Gastrocnemius medialis (tissue), 4 donors: ENCODE measurements at regions not wholly inside any gene's neighbourhood (a gene's known extent, or its start where the extent isn't known, plus 50 kb on each side); places are given as distances from the start of the nearest gene placed in this dataset.

Source experiments
- ATAC-seq, 2 donors: fragments of 150-250 bp; one replicate each; pipeline ENCODE4 v1.9.1; 2016
- DNase-seq, 2 donors: peaks; one replicate each; pipeline ENCODE4 v3.0.0-alpha.2; 2019
- H3K27ac ChIP-seq, 4 donors: fragments of 200-600 bp; sonication (generic); 1 replicate in 1 of 4; 2 replicates in 3 of 4; pipeline ENCODE4 v1.5.1; 2016 to 2018; ENCODE audit warnings: mild to moderate bottlenecking in 2 of 4, moderate library complexity in 1 of 4
- H3K27me3 ChIP-seq, 3 donors: fragments of 200-600 bp; sonication (generic) in 2 of 3; 1 replicate in 1 of 3; 2 replicates in 2 of 3; pipeline versions ENCODE4 v1.5.1 to v1.6.0; 2016 to 2019; ENCODE audit warnings: mild to moderate bottlenecking in 1 of 3, moderate library complexity in 1 of 3
- H3K36me3 ChIP-seq, 2 donors: fragments of 200-600 bp; sonication (generic) in 1 of 2; one replicate each; pipeline ENCODE4 v1.5.1; 2017 to 2018
- H3K4me1 ChIP-seq, 2 donors: fragments of 200-600 bp; sonication (generic) in 1 of 2; one replicate each; pipeline ENCODE4 v1.5.1; 2016 to 2017; ENCODE audit warnings: mild to moderate bottlenecking in 2 of 2
- H3K4me3 ChIP-seq, 4 donors: fragments of 200-600 bp; sonication (generic) in 3 of 4; 1 replicate in 1 of 4; 2 replicates in 3 of 4; pipeline ENCODE4 v1.5.1; 2016 to 2019; ENCODE audit warnings: mild to moderate bottlenecking in 2 of 4
- H3K9me3 ChIP-seq, 3 donors: fragments of 200-600 bp; sonication (generic) in 2 of 3; 1 replicate in 1 of 3; 2 replicates in 2 of 3; pipeline ENCODE4 v1.5.1; 2016 to 2019
- CTCF ChIP-seq, 5 experiments: fragments of 450-650 bp in 3 of 5; fragments of 200-600 bp in 2 of 5; sonication (generic) in 2 of 5; IDR thresholded peaks in 4 of 5; conservative IDR thresholded peaks in 1 of 5; 1 replicate in 4 of 5; 2 replicates in 1 of 5; pipeline ENCODE4 v1.5.1; 2016 to 2019; ENCODE audit warnings: antibody characterized with exemption in 5 of 5, mild to moderate bottlenecking in 3 of 5, moderate library complexity in 3 of 5
- POLR2A ChIP-seq, 2 donors: fragments of 450-650 bp; IDR thresholded peaks; one replicate each; pipeline ENCODE4 v1.6.1; 2017; ENCODE audit warnings: antibody characterized with exemption in 2 of 2, mild to moderate bottlenecking in 2 of 2, moderate library complexity in 2 of 2
- in situ Hi-C, 4 donors: fragments of 200-750 bp; cut with MboI; loops; one replicate each; pipeline versions ENCODE4 v1.15.0 to v1.8.0; 2017; ENCODE audit warnings: low sequenced_read_pairs in 4 of 4
- intact Hi-C: fragments of 100-400 bp; cut with DNase I; formaldehyde crosslinking; loops from one replicate; pipeline ENCODE4 v1.15.1; 2023; ENCODE audit warnings: low total_unique reads

- TF ChIP-seq POLR2A (IDR thresholded peaks at IDR 0.05) (no peak), CTCF (IDR thresholded peaks at IDR 0.05 in 4 of 5, conservative IDR thresholded peaks at IDR 0.05 in 1 of 5) (no peak)
- DNase-seq (peak in 1 of 2 donors; percentile 0), ATAC-seq (no peak)
- H3K9me3 ChIP-seq = no peaks in the 10 kb centered on the region
- no peak overlapping the region for H3K4me3 ChIP-seq
- in situ Hi-C loops (loop anchor here in 3 of 4 donors (10.0 to 25.0 kb wide), 3 partner anchors 687 to 765 kb away; no protein-coding TSS in a partner anchor), intact Hi-C loops (loop anchor here (10.0 kb wide), 2 partner anchors 465 to 925 kb away; partner anchors contain the start of genes CHST13 and PLXNA1)
- no peaks in the 10 kb centered on the region for H3K4me1 ChIP-seq
- H3K27me3 ChIP-seq = peaks cover 0 to 9% (median 9%) of the 10 kb centered on the region in 3 donors
- no peaks in the 10 kb centered on the region for H3K36me3 ChIP-seq
- no peak overlapping the region for H3K27ac ChIP-seq
Observed at GRCh38 chr3:127449486-127450212, 140.9 kb downstream of the TPRA1 start.

- Histone ChIP-seq H3K36me3 (no peaks in the 10 kb centered on the region), H3K9me3 (no peaks in the 10 kb centered on the region), H3K27ac (no peak overlapping the region), H3K4me1 (no peaks in the 10 kb centered on the region), H3K27me3 (peaks cover 0 to 4% (median 4%) of the 10 kb centered on the region in 3 donors), H3K4me3 (no peak overlapping the region)
- ATAC-seq = no peak
- in situ Hi-C loops = no loop called here
- no peak for DNase-seq
- intact Hi-C loops = no loop called here
- TF ChIP-seq CTCF (IDR thresholded peaks at IDR 0.05 in 4 of 5, conservative IDR thresholded peaks at IDR 0.05 in 1 of 5) = no peak
- TF ChIP-seq POLR2A (IDR thresholded peaks at IDR 0.05) = no peak
Observed at GRCh38 chr3:127448671-127449070, 141.9 kb downstream of the TPRA1 start.

GRCh38 chr3:127448161-127448561 is 142.4 kb downstream of the TPRA1 start:
- in situ Hi-C loops = no loop called here
- no peak for DNase-seq

GRCh38 chr3:127446756-127447155 is 143.8 kb downstream of the TPRA1 start:
- DNase-seq (no peak), ATAC-seq (no peak)
- Histone ChIP-seq H3K27me3 (peaks cover 0 to 4% (median 0%) of the 10 kb centered on the region in 3 donors), H3K9me3 (no peaks in the 10 kb centered on the region), H3K36me3 (no peaks in the 10 kb centered on the region), H3K4me3 (no peak overlapping the region), H3K27ac (no peak overlapping the region), H3K4me1 (no peaks in the 10 kb centered on the region)
- no peak for TF ChIP-seq POLR2A (IDR thresholded peaks at IDR 0.05)
- no peak for TF ChIP-seq CTCF (IDR thresholded peaks at IDR 0.05 in 4 of 5, conservative IDR thresholded peaks at IDR 0.05 in 1 of 5)
- intact Hi-C loops (no loop called here), in situ Hi-C loops (no loop called here)

More at GRCh38 chr3:127448161-127448561, 142.4 kb downstream of the TPRA1 start:
- no peaks in the 10 kb centered on the region for H3K9me3 ChIP-seq
- H3K27me3 ChIP-seq = peaks cover 0 to 4% (median 4%) of the 10 kb centered on the region in 3 donors
- no peak overlapping the region for H3K27ac ChIP-seq
- H3K4me1 ChIP-seq = no peaks in the 10 kb centered on the region
- no peak for ATAC-seq
- TF ChIP-seq CTCF (IDR thresholded peaks at IDR 0.05 in 4 of 5, conservative IDR thresholded peaks at IDR 0.05 in 1 of 5) (no peak), POLR2A (IDR thresholded peaks at IDR 0.05) (no peak)
- H3K4me3 ChIP-seq = no peak overlapping the region
- intact Hi-C loops = no loop called here
- H3K36me3 ChIP-seq = no peaks in the 10 kb centered on the region
